ENCODE measurements at regions not wholly inside any gene's neighbourhood (a gene's known extent, or its start where the extent isn't known, plus 50 kb on each side); places are given as distances from the start of the nearest gene placed in this dataset.

GRCh38 chr1:90784186-90784847 is 67.2 kb upstream of the BARHL2 start:
- no peak for DNase-seq (ENCODE audit: low read depth, low spot score)
- no peaks in the 10 kb centered on the region for H4K20me1 ChIP-seq (replicated peaks; ENCODE audit: control insufficient read depth, extremely low read depth, insufficient read depth, low read length)
- intact Hi-C loops (cut with micrococcal nuclease) (no loop called here), dilution Hi-C loops (cut with MboI; ENCODE audit: extremely low pct_ligation_motif_present, low sequenced_read_pairs) (no loop called here)
- TF ChIP-seq, protein P1, sequence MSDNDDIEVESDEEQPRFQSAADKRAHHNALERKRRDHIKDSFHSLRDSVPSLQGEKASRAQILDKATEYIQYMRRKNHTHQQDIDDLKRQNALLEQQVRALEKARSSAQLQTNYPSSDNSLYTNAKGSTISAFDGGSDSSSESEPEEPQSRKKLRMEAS (IDR thresholded peaks at IDR 0.05; ENCODE audit: insufficient read depth, insufficient read length), result no peak
- TF ChIP-seq POLR2A (IDR thresholded peaks at IDR 0.05; ENCODE audit: low read depth, low read length) (no peak), GATA2 (IDR thresholded peaks at IDR 0.05; ENCODE audit: insufficient read depth, insufficient read length, low read depth, low read length) (no peak), EZH2 (IDR thresholded peaks at IDR 0.05; ENCODE audit: borderline replicate concordance, low read depth, low read length, severe bottlenecking) (no peak), JUN (IDR thresholded peaks at IDR 0.05; ENCODE audit: borderline replicate concordance, insufficient read depth, insufficient read length, low read depth) (no peak), MYC (IDR thresholded peaks at IDR 0.05; ENCODE audit: low read depth, low read length) (no peak), POLR2AphosphoS5 (IDR thresholded peaks at IDR 0.05; ENCODE audit: insufficient read depth, low read depth, low read length) (no peak), FOS (IDR thresholded peaks at IDR 0.05; ENCODE audit: borderline replicate concordance, insufficient read depth, low read length) (no peak)
- TF ChIP-seq, protein P2, sequence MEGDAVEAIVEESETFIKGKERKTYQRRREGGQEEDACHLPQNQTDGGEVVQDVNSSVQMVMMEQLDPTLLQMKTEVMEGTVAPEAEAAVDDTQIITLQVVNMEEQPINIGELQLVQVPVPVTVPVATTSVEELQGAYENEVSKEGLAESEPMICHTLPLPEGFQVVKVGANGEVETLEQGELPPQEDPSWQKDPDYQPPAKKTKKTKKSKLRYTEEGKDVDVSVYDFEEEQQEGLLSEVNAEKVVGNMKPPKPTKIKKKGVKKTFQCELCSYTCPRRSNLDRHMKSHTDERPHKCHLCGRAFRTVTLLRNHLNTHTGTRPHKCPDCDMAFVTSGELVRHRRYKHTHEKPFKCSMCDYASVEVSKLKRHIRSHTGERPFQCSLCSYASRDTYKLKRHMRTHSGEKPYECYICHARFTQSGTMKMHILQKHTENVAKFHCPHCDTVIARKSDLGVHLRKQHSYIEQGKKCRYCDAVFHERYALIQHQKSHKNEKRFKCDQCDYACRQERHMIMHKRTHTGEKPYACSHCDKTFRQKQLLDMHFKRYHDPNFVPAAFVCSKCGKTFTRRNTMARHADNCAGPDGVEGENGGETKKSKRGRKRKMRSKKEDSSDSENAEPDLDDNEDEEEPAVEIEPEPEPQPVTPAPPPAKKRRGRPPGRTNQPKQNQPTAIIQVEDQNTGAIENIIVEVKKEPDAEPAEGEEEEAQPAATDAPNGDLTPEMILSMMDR (IDR thresholded peaks at IDR 0.05; ENCODE audit: extremely low read depth in 1 of 2, insufficient read depth in 1 of 2, low read depth in 1 of 2, low read length in 2 of 2), result no peak
- H3K4me3 ChIP-seq (replicated peaks in 1 of 3; ENCODE audit: insufficient read depth in 1 of 3, low read depth in 1 of 3, low read length in 3 of 3), result no peak overlapping the region
- H3K9ac ChIP-seq (replicated peaks; ENCODE audit: extremely low read depth, insufficient read depth, low read length), result no peak overlapping the region
- H3K9me1 ChIP-seq (replicated peaks; ENCODE audit: control insufficient read depth, extremely low read depth, insufficient read depth, low read length), result no peaks in the 10 kb centered on the region
- H3K4me2 ChIP-seq (ENCODE audit: insufficient read depth, low read length), result no peak overlapping the region
- H2AFZ ChIP-seq (ENCODE audit: low read depth, low read length), result no peak overlapping the region
- BruUV-seq (replicated peaks), result no TSS peak
- no peaks in the 10 kb centered on the region for H3K36me3 ChIP-seq (ENCODE audit: control insufficient read depth in 2 of 2, extremely low read depth in 1 of 2, insufficient read depth in 2 of 2, low read length in 2 of 2)
- H3K79me2 ChIP-seq (ENCODE audit: control insufficient read depth, insufficient read depth, low read length), result no peaks in the 10 kb centered on the region
- POLR2A ChIA-PET, result no interaction called here
- no peaks in the 10 kb centered on the region for H3K4me1 ChIP-seq (ENCODE audit: control insufficient read depth, extremely low read depth, insufficient read depth, low read length)
- CTCF ChIA-PET, result no interaction called here
- no peak overlapping the region for H3K27ac ChIP-seq (ENCODE audit: insufficient read depth, low read depth, low read length)
- no peak for FAIRE-seq
- H3K27me3 ChIP-seq (ENCODE audit: control insufficient read depth in 2 of 2, insufficient read depth in 2 of 2, low read length in 2 of 2), result no peaks in the 10 kb centered on the region
- no peaks in the 10 kb centered on the region for H3K9me3 ChIP-seq (replicated peaks; ENCODE audit: control insufficient read depth, insufficient read depth, low read length)
